Trophoblast cell (in vitro differentiated cells and primary cell): ENCODE measurements at regions not wholly inside any gene's neighbourhood (a gene's known extent, or its start where the extent isn't known, plus 50 kb on each side); places are given as distances from the start of the nearest gene placed in this dataset.

ENCODE experiments used
- DNase-seq, 2 donors: peaks; one replicate each; pipeline ENCODE4 v3.0.0-alpha.2; 2016
- H2AFZ ChIP-seq: 2 replicates; pipeline ENCODE4 v1.6.1; 2013; ENCODE audit warnings: low read length, moderate library complexity, mild to moderate bottlenecking; ENCODE audit not compliant: insufficient read depth, poor library complexity
- H2AK5ac ChIP-seq: 2 replicates; pipeline ENCODE4 v1.6.1; 2013; ENCODE audit warnings: mild to moderate bottlenecking, low read length
- H2BK120ac ChIP-seq: 2 replicates; pipeline ENCODE4 v1.6.1; 2013; ENCODE audit warnings: low read length, mild to moderate bottlenecking, moderate library complexity; ENCODE audit not compliant: insufficient read depth, poor library complexity
- H2BK12ac ChIP-seq: 2 replicates; pipeline ENCODE4 v1.6.1; 2013; ENCODE audit warnings: mild to moderate bottlenecking, low read length, moderate library complexity
- H2BK5ac ChIP-seq: 2 replicates; pipeline ENCODE4 v1.6.1; 2013; ENCODE audit warnings: low read length, low read depth, moderate library complexity, mild to moderate bottlenecking; ENCODE audit not compliant: poor library complexity
- H3K14ac ChIP-seq: 2 replicates; pipeline ENCODE4 v1.6.1; 2013; ENCODE audit warnings: mild to moderate bottlenecking, low read length
- H3K18ac ChIP-seq: 2 replicates; pipeline ENCODE4 v1.6.1; 2013; ENCODE audit warnings: mild to moderate bottlenecking, low read length
- H3K23ac ChIP-seq: 2 replicates; pipeline ENCODE4 v1.6.1; 2013; ENCODE audit warnings: low read length
- H3K27ac ChIP-seq: 2 replicates; pipeline ENCODE4 v1.5.1; 2013; ENCODE audit warnings: low read depth, mild to moderate bottlenecking, inconsistent platforms, low read length, moderate library complexity
- H3K27me3 ChIP-seq: 2 replicates; pipeline ENCODE4 v1.6.1; 2013; ENCODE audit warnings: inconsistent platforms, mild to moderate bottlenecking, low read length, moderate library complexity; ENCODE audit not compliant: insufficient read depth
- H3K36me3 ChIP-seq, 2 experiments: 1 replicate in 1 of 2; 2 replicates in 1 of 2; pipeline ENCODE4 v1.6.1; 2013; ENCODE audit warnings: low read length in 2 of 2, mild to moderate bottlenecking in 2 of 2, moderate library complexity in 1 of 2; ENCODE audit not compliant: insufficient read depth in 2 of 2, control insufficient read depth in 1 of 2
- H3K4ac ChIP-seq: 2 replicates; pipeline ENCODE4 v1.6.1; 2013; ENCODE audit warnings: low read depth, mild to moderate bottlenecking, low read length, moderate library complexity
- H3K4me1 ChIP-seq, 2 experiments: 1 replicate in 1 of 2; 2 replicates in 1 of 2; pipeline ENCODE4 v1.6.1; 2013; ENCODE audit warnings: low read length in 2 of 2, mild to moderate bottlenecking in 2 of 2, moderate library complexity in 1 of 2; ENCODE audit not compliant: insufficient read depth in 2 of 2, control insufficient read depth in 1 of 2
- H3K4me2 ChIP-seq: 2 replicates; pipeline ENCODE4 v1.6.1; 2013; ENCODE audit warnings: inconsistent platforms, mild to moderate bottlenecking, low read length, moderate library complexity
- H3K4me3 ChIP-seq: 2 replicates; pipeline ENCODE4 v1.5.1; 2013; ENCODE audit warnings: mild to moderate bottlenecking, low read depth, low read length, inconsistent platforms
- H3K79me1 ChIP-seq: one replicate; pipeline ENCODE4 v1.6.1; 2013; ENCODE audit warnings: low read length
- H3K79me2 ChIP-seq: 2 replicates; pipeline ENCODE4 v1.6.1; 2013; ENCODE audit warnings: low read length, mild to moderate bottlenecking; ENCODE audit not compliant: control insufficient read depth, insufficient read depth, poor library complexity
- H3K9ac ChIP-seq: 2 replicates; pipeline ENCODE4 v1.6.1; 2013; ENCODE audit warnings: mild to moderate bottlenecking, low read length
- H3K9me3 ChIP-seq: 2 replicates; pipeline ENCODE4 v1.6.1; 2013; ENCODE audit warnings: low read depth, mild to moderate bottlenecking, control low read depth, inconsistent platforms, low read length; ENCODE audit not compliant: insufficient read depth
- H4K12ac ChIP-seq: 2 replicates; pipeline ENCODE4 v1.6.1; 2013; ENCODE audit warnings: low read depth, mild to moderate bottlenecking, low read length, moderate library complexity
- H4K8ac ChIP-seq: 2 replicates; pipeline ENCODE4 v1.6.1; 2013; ENCODE audit warnings: low read depth, mild to moderate bottlenecking, low read length, moderate library complexity
- H4K91ac ChIP-seq: one replicate; pipeline ENCODE4 v1.6.1; 2013; ENCODE audit warnings: low read depth, mild to moderate bottlenecking, low read length, moderate library complexity
- WGBS: extraction: QIAGEN DNeasy Blood & Tissue Kit; methylation state at CpG from one replicate; pipeline ENCODE4 v1.1.7; 2013; ENCODE audit warnings: missing lambda C conversion rate; ENCODE audit not compliant: insufficient read length, insufficient coverage; ENCODE audit errors: extremely low coverage; 5-methylcytosine and 5-hydroxymethylcytosine counted together

GRCh38 chr13:106152047-106152446 lies 383.4 kb downstream of the EFNB2 start:
- peak overlapping the region; percentile 48 for H2BK5ac ChIP-seq
- H4K8ac ChIP-seq = no peak overlapping the region
- peak overlapping the region; percentile 91 for H2BK12ac ChIP-seq
- H3K9me3 ChIP-seq = no peaks in the 10 kb centered on the region
- no peaks in the 10 kb centered on the region for H3K27me3 ChIP-seq
- peaks cover 7% of the 10 kb centered on the region for H3K79me1 ChIP-seq
- peak overlapping the region; percentile 68 for H3K27ac ChIP-seq
- no peaks in the 10 kb centered on the region for H3K36me3 ChIP-seq
- no peaks in the 10 kb centered on the region for H3K79me2 ChIP-seq
- peak overlapping the region; percentile 71 for H3K14ac ChIP-seq
- H3K9ac ChIP-seq = no peak overlapping the region
- H3K4me3 ChIP-seq = no peak overlapping the region
- no peak overlapping the region for H2AK5ac ChIP-seq
- peak overlapping the region; percentile 10 for H4K91ac ChIP-seq
- H2BK120ac ChIP-seq = peak overlapping the region; percentile 77
- no peak overlapping the region for H2AFZ ChIP-seq
- H3K18ac ChIP-seq = peak overlapping the region; percentile 91
- no peak overlapping the region for H3K4ac ChIP-seq
- no peak for DNase-seq
- peaks cover 6 to 8% of the 10 kb centered on the region in 2 experiments for H3K4me1 ChIP-seq
- no peak overlapping the region for H4K12ac ChIP-seq
- WGBS = no CpG with 5 or more reads among the region's 3 CpGs
- H3K4me2 ChIP-seq = no peak overlapping the region
- H3K23ac ChIP-seq = no peak overlapping the region

GRCh38 chr13:106151056-106151699 lies 384.3 kb downstream of the EFNB2 start:
- H4K8ac ChIP-seq = no peak overlapping the region

GRCh38 chr13:106145997-106146864 lies 389.2 kb downstream of the EFNB2 start:
- H4K91ac ChIP-seq = no peak overlapping the region
- no CpG with 5 or more reads among the region's 2 CpGs for WGBS
- H3K4ac ChIP-seq = no peak overlapping the region
- peak overlapping the region; percentile 17 for H2BK120ac ChIP-seq
- no peaks in the 10 kb centered on the region for H3K79me2 ChIP-seq
- no peak for DNase-seq
- H3K79me1 ChIP-seq = peaks cover 3% of the 10 kb centered on the region
- peak overlapping the region; percentile 62 for H3K14ac ChIP-seq
- no peak overlapping the region for H3K27ac ChIP-seq
- no peak overlapping the region for H4K12ac ChIP-seq
- H2BK12ac ChIP-seq = peak overlapping the region; percentile 93
- H3K9ac ChIP-seq = no peak overlapping the region
- H3K9me3 ChIP-seq = no peaks in the 10 kb centered on the region
- peak overlapping the region; percentile 73 for H3K18ac ChIP-seq
- H2AK5ac ChIP-seq = peak overlapping the region; percentile 61
- peak overlapping the region; percentile 14 for H2BK5ac ChIP-seq
- no peak overlapping the region for H2AFZ ChIP-seq
- H4K8ac ChIP-seq = no peak overlapping the region
- no peak overlapping the region for H3K4me3 ChIP-seq
- no peak overlapping the region for H3K4me2 ChIP-seq
- no peak overlapping the region for H3K23ac ChIP-seq
- no peaks in the 10 kb centered on the region for H3K27me3 ChIP-seq
- H3K4me1 ChIP-seq = peaks cover 4 to 8% of the 10 kb centered on the region in 2 experiments
- no peaks in the 10 kb centered on the region for H3K36me3 ChIP-seq

More at GRCh38 chr13:106151056-106151699, 384.3 kb downstream of the EFNB2 start:
- Histone ChIP-seq H3K14ac (no peak overlapping the region), H3K27ac (peak overlapping the region; percentile 68), H2AK5ac (no peak overlapping the region), H3K9me3 (no peaks in the 10 kb centered on the region), H3K79me1 (peaks cover 7% of the 10 kb centered on the region), H3K79me2 (no peaks in the 10 kb centered on the region), H3K4ac (no peak overlapping the region), H3K23ac (no peak overlapping the region), H3K27me3 (no peaks in the 10 kb centered on the region), H3K9ac (no peak overlapping the region), H3K18ac (no peak overlapping the region), H3K36me3 (no peaks in the 10 kb centered on the region), H4K91ac (no peak overlapping the region), H2BK12ac (no peak overlapping the region), H4K12ac (no peak overlapping the region), H2BK5ac (no peak overlapping the region), H3K4me2 (no peak overlapping the region), H3K4me1 (peaks cover 8 to 11% of the 10 kb centered on the region in 2 experiments), H3K4me3 (no peak overlapping the region), H2AFZ (no peak overlapping the region), H2BK120ac (no peak overlapping the region)
- no CpG with 5 or more reads among the region's 3 CpGs for WGBS
- DNase-seq = peak; percentile 76 to 85

- Histone ChIP-seq H4K8ac (no peak overlapping the region), H4K91ac (peak overlapping the region; percentile 33), H3K4me1 (peaks cover 4 to 8% of the 10 kb centered on the region in 2 experiments), H2AFZ (no peak overlapping the region), H3K27me3 (no peaks in the 10 kb centered on the region), H3K4me3 (no peak overlapping the region), H3K4ac (no peak overlapping the region), H3K4me2 (no peak overlapping the region), H3K9me3 (no peaks in the 10 kb centered on the region), H3K9ac (no peak overlapping the region), H2BK120ac (peak overlapping the region; percentile 6), H3K79me2 (no peaks in the 10 kb centered on the region), H3K14ac (no peak overlapping the region), H3K79me1 (peaks cover 3% of the 10 kb centered on the region), H2BK12ac (peak overlapping the region; percentile 4), H2AK5ac (no peak overlapping the region), H4K12ac (no peak overlapping the region), H3K23ac (no peak overlapping the region), H3K18ac (no peak overlapping the region), H2BK5ac (no peak overlapping the region), H3K36me3 (no peaks in the 10 kb centered on the region), H3K27ac (no peak overlapping the region)
- no CpG with 5 or more reads among the region's 1 CpG for WGBS
- DNase-seq = no peak
These were observed 390.4 kb downstream of the EFNB2 start for GRCh38 chr13:106145070-106145469.
